ENCODE measurements at regions not wholly inside any gene's neighbourhood (a gene's known extent, or its start where the extent isn't known, plus 50 kb on each side); places are given as distances from the start of the nearest gene placed in this dataset.

- DNase-seq (ENCODE audit: low spot score), result no peak
Observed at GRCh38 chr14:86613126-86613525, 1083.2 kb downstream of the FLRT2 start.

GRCh38 chr14:86604561-86604960 lies 1074.6 kb downstream of the FLRT2 start:
- no peak for DNase-seq (ENCODE audit: low spot score)

DNA sequence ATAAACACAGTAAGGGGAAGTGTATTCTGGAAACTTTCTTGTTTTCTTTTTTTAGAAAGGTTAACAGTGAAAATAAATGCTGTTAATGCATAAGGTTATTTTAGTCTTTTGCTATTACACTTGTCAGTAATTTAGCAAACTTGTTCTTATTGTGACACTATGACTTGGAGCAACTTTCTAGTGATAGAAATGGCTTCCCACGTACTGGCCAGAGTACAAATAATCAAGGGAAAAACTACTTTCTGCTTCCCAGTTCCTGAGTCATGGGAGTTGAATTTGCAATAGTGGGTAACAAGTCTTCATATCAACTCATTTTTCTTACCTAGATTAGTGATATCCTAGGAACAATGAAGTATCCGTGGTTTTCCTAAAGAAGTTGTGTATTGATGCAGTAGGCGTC lies 1072.3 kb downstream of the FLRT2 start:
- DNase-seq (ENCODE audit: low spot score), result no peak

- no peak for DNase-seq (ENCODE audit: low spot score)
Observed at GRCh38 chr14:86601813-86602212, 1071.9 kb downstream of the FLRT2 start.

GRCh38 chr14:86597279-86597678 lies 1067.3 kb downstream of the FLRT2 start:
- DNase-seq (ENCODE audit: low spot score), result no peak

GRCh38 chr14:86596024-86596423 lies 1066.1 kb downstream of the FLRT2 start:
- no peak for DNase-seq (ENCODE audit: low spot score)

DNA sequence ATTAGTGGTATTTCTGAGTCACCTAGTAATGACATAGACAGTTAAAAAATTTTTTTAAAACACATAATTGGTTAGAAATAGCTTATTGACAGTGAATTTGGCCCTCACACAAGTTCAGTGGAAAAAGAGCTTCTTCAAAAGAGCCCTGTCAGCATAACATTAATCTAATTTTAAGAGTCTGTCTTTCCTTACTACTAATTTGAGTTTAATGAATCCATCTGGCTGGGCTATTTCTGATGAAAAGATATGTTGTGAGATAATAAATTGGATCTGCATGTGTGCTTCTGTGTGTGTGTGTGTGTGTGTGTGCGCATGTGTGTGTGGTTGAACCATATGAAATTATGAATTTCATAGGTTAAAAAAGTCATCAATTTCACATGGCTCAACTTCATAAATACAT lies 1045.2 kb downstream of the FLRT2 start:
- no peak for DNase-seq (ENCODE audit: low spot score)

DNA sequence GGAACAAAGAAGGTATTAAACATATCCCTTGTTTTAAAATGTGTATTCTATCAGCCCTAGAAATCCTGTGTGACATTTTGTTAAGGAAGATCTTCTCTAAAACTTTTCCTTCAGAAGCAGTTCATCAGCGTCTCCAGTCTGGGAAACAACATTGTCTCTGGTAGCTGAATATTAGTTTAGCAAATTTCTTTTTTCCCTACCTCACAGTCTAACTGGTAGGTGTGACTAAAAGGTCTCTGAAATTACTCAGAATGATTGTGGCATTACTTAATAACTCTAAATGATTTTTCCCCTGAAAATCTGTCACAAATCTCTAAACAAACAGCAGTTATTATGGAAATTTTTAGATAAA lies 1044.8 kb downstream of the FLRT2 start:
- DNase-seq (ENCODE audit: low spot score), result no peak

DNA sequence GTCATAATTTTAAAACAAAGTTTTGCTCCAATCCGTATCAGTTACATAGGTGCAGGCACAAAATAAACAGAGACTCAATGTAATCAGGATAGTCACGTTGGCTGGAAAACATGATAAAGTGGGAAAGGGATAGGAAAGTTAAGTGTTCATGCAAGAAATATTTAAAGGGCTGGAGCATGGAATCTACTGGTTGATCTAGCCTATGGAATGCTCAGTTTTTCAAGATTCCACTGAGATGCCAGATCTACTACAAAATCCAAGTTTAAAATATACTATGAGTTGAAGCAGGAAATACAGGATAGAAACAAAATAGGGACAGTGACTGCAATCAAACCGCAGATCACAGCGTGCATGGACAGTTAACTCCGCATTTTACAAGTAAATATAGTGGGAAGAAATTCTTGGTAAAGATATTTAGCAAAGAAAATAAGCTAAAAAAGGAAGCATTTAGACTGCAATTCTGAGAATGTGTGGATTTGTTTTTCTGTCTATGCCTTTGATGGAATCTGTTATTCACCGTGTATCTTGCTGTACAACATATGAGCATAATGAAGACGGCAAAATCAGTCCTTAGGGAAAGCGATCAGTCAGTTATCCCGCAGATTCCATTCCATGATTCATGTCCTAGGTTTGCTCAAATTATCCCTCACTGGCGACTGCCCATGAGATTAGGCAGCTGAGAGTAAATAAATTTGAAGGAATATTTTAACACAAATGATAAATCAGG lies 1044.3 kb downstream of the FLRT2 start:
- no peak for DNase-seq (ENCODE audit: low spot score)

GRCh38 chr14:86570371-86570770 lies 1040.4 kb downstream of the FLRT2 start:
- no peak for DNase-seq (ENCODE audit: low spot score)

DNA sequence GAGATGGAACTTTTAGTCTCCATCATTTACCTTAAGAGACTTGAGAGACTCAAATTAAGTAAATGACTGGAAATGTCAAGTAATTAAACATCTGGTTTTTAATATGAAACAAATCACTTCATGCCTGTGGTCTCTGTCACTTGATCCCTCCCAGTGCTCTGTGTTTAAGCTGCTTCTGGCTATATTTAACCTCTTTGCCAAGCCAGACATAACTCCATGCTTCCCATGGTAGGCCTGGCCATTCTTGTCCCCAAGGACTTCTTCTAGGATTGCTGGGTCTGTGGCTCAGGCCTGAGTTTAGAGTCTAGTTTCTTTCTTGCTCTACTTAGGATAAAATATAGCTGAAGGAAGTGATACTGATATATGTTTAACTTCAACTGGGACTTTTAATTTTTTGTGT lies 1013.6 kb downstream of the FLRT2 start:
- DNase-seq (ENCODE audit: low spot score), result no peak

- no peak for DNase-seq (ENCODE audit: low spot score)
Observed at GRCh38 chr14:86541972-86542371, 1012.0 kb downstream of the FLRT2 start.

DNA sequence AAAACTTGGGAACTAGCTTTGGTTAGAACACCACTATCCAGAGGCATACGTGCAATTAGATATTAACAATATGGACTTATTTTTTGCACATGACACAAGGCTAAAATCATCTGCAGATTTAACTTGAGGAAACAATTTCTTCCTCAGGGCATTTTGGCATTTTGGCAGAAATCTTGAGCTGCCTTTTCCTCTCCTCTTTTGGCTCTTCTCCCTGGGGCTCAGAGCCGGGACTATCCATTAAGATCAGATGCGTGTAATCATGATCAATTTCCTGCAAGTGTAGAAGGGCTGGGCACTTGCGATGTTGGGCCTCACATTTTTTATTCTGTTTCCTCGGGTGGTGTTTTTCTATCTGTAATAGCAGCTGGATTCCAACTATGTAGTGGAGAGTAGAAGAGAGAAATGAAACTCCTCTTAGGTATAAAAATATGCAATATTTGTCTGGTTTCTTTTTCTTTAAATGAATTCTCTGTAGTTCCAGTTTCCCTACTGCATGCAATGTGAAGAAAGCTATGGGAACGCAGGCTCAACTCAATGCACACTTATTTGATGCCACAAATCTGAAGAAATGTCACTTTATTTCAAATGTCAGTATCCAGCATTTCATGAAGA lies 1010.8 kb downstream of the FLRT2 start:
- DNase-seq (ENCODE audit: low spot score), result no peak

GRCh38 chr14:86539361-86540070 lies 1009.6 kb downstream of the FLRT2 start:
- no peak for DNase-seq (ENCODE audit: low spot score)

- DNase-seq (ENCODE audit: low spot score), result no peak
Observed at GRCh38 chr14:86533834-86534233, 1003.9 kb downstream of the FLRT2 start.

- DNase-seq (ENCODE audit: low spot score), result no peak
Observed at GRCh38 chr14:86532219-86532618, 1002.3 kb downstream of the FLRT2 start.

GRCh38 chr14:86530457-86530856 lies 1000.5 kb downstream of the FLRT2 start:
- no peak for DNase-seq (ENCODE audit: low spot score)

DNA sequence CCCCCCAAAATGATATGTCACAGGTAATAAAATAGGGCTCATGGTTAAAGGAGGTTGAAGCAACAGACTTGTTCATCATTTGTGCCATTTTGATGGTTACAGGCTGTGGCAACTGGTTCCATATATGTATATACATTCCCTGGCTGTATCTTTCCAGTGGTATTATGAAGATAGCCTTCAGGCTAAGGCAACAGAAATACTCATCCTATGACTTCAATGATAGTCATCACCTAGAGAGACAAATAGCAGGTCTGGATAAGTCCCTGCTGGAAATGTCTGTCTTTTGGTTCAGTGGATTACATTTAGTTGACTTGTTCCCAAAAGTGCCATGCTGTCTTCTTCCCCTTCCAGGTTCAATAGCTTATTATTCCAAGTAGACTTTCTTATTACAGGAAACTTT lies 997.4 kb downstream of the FLRT2 start:
- DNase-seq (ENCODE audit: low spot score), result no peak

DNA sequence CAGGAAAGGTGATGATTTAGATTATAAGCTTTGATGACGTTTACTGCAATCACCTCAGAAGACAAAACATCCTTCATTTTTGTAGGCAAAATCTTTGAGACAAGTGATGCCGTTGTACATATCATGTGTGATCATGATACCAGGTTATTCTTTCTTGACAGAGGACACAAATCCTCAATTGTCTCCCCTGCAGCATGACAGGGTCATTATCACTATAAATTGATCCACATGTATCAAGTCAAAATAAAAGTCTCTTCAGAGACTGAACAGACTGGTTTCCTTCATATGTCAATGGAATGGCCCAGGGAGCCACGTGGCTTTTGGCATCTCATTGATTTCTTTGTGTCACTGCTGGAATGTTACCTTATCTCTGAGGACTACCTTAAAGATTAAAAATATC lies 995.7 kb downstream of the FLRT2 start:
- no peak for DNase-seq (ENCODE audit: low spot score)

- no peak for DNase-seq (ENCODE audit: low spot score)
Observed at GRCh38 chr14:86521843-86522242, 991.9 kb downstream of the FLRT2 start.

DNA sequence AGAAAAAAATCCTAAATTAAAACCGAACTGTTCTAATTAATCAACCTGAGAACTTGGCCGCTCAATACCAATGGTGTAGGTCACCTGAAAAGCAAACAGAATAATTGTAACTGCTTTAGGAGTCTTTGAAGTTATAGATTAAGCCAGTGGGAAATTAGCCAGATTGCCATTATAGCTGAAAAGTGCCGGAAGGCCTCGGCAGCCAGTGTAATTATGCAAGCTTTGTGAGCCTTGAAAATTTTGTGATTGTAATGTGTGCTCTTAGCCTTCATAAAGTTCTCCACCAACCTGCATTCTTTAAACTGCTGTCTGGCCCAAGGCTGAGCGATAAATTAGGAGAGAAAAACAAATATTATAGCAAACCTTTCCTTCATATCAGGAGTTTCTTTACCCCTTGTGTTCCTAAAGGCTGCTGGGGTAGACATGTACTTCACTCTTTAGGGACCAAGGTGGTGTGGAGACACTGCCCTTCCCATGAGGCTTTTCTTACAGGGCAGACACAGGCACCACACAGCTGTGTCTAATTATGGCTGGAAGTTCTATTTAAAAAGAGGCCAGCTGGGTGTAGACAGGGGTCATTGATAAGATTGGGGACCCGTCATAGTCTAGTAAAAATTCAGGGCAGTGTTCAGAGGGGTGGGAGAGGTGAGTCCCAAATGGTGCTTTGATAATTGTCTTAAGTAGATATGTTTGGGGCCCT lies 991.2 kb downstream of the FLRT2 start:
- DNase-seq (ENCODE audit: low spot score), result no peak

- DNase-seq (ENCODE audit: low spot score), result no peak
Observed at GRCh38 chr14:86518298-86518697, 988.4 kb downstream of the FLRT2 start.

DNA sequence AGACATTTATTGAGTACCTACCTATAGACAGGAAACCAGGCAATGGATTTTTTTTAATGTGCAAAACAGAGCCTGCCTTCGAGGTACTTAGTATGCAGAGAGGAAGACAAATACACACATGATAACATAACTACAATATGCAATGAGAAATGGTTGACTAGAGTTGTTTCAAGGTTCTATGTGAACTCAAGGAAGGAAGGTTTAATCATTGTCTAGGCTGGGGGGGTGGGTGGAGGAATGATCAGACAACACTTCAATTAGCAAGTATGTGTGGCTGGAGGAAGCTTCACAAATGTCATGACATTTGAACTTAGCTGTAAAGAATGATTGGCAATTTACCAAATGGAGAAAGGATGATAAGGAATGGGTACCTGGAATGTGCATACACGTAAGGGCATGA lies 985.3 kb downstream of the FLRT2 start:
- no peak for DNase-seq (ENCODE audit: low spot score)
